SU-DHL-6 (cell line): ENCODE measurements at regions not wholly inside any gene's neighbourhood (a gene's known extent, or its start where the extent isn't known, plus 50 kb on each side); places are given as distances from the start of the nearest gene placed in this dataset.

Experiments
- H2AFZ ChIP-seq: fragments of 200-600 bp; sonication (generic); 2 replicates; pipeline ENCODE4 v1.6.1; 2014; ENCODE audit warnings: low read depth, mild to moderate bottlenecking, moderate library complexity, mixed read lengths, antibody characterized with exemption, low read length; ENCODE audit not compliant: severe bottlenecking
- H3F3A ChIP-seq: fragments of 200-600 bp; shearing (Covaris generic); 2 replicates; pipeline ENCODE4 v1.6.0; 2016; ENCODE audit warnings: antibody characterized with exemption, mild to moderate bottlenecking; ENCODE audit not compliant: insufficient read depth
- H3K27ac ChIP-seq: fragments of 200-600 bp; sonication (generic); 2 replicates; pipeline ENCODE4 v1.5.1; 2016; ENCODE audit warnings: low read depth, mild to moderate bottlenecking, low read length, moderate library complexity, mixed read lengths
- H3K27me3 ChIP-seq: fragments of 200-600 bp; sonication (generic), shearing (Covaris generic); 2 replicates; pipeline ENCODE4 v1.6.0; 2014; ENCODE audit warnings: mild to moderate bottlenecking, low read length
- H3K36me3 ChIP-seq: fragments of 200-600 bp; sonication (generic); 2 replicates; pipeline ENCODE4 v1.6.1; 2014; ENCODE audit warnings: mild to moderate bottlenecking, low read length, mixed read lengths
- H3K4me2 ChIP-seq: fragments of 300-600, 200-600 bp; shearing (Covaris generic), sonication (generic); 2 replicates; pipeline ENCODE4 v1.6.0; 2014; ENCODE audit warnings: low read length, low read depth, mild to moderate bottlenecking; ENCODE audit not compliant: poor library complexity, severe bottlenecking
- H3K4me3 ChIP-seq: fragments of 200-600 bp; sonication (generic); 2 replicates; pipeline ENCODE4 v1.5.1; 2014; ENCODE audit warnings: antibody characterized with exemption, low read length, mild to moderate bottlenecking, mixed read lengths; ENCODE audit not compliant: insufficient read depth, poor library complexity, severe bottlenecking
- H3K79me2 ChIP-seq: fragments of 200-600 bp; sonication (generic); 2 replicates; pipeline ENCODE4 v1.6.1; 2014; ENCODE audit warnings: mild to moderate bottlenecking, low read length, moderate library complexity; ENCODE audit not compliant: insufficient read depth
- H3K9ac ChIP-seq: fragments of 200-600 bp; sonication (generic); 2 replicates; pipeline ENCODE4 v1.7.0; 2014; ENCODE audit warnings: mild to moderate bottlenecking, low read length
- H3K9me2 ChIP-seq: fragments of 200-600 bp; sonication (generic); replicated peaks from 2 replicates; pipeline ENCODE4 v1.6.1; 2014; ENCODE audit warnings: low read length; ENCODE audit not compliant: insufficient read depth
- H3K9me3 ChIP-seq: fragments of 200-600 bp; sonication (generic); 2 replicates; pipeline ENCODE4 v1.6.1; 2014; ENCODE audit warnings: low read length, mixed read lengths; ENCODE audit not compliant: insufficient read depth
- H4K20me1 ChIP-seq: fragments of 200-600 bp; sonication (generic); 2 replicates; pipeline ENCODE4 v1.6.1; 2014; ENCODE audit warnings: low read depth, mild to moderate bottlenecking, antibody characterized with exemption, low read length, moderate library complexity, mixed read lengths
- EZH2phosphoT487 ChIP-seq: fragments of 200-600 bp; sonication (generic), shearing (Covaris generic); conservative IDR thresholded peaks from 2 replicates; pipeline ENCODE4 v1.6.1; 2018; ENCODE audit warnings: mild to moderate bottlenecking, antibody characterized with exemption, low read length, moderate library complexity, mixed read lengths
- TF ChIP-seq, protein P1 (sequence below): fragments of 200-600 bp; sonication (generic); IDR thresholded peaks from one replicate; pipeline ENCODE4 v1.5.1; 2017; ENCODE audit warnings: antibody characterized with exemption, mild to moderate bottlenecking, low read length, moderate library complexity; ENCODE audit not compliant: insufficient read depth, poor library complexity, severe bottlenecking

GRCh38 chr16:11492808-11493530, 93.8 kb downstream of the LITAF start:
- no peaks in the 10 kb centered on the region for H3K79me2 ChIP-seq
- TF ChIP-seq, protein P1, sequence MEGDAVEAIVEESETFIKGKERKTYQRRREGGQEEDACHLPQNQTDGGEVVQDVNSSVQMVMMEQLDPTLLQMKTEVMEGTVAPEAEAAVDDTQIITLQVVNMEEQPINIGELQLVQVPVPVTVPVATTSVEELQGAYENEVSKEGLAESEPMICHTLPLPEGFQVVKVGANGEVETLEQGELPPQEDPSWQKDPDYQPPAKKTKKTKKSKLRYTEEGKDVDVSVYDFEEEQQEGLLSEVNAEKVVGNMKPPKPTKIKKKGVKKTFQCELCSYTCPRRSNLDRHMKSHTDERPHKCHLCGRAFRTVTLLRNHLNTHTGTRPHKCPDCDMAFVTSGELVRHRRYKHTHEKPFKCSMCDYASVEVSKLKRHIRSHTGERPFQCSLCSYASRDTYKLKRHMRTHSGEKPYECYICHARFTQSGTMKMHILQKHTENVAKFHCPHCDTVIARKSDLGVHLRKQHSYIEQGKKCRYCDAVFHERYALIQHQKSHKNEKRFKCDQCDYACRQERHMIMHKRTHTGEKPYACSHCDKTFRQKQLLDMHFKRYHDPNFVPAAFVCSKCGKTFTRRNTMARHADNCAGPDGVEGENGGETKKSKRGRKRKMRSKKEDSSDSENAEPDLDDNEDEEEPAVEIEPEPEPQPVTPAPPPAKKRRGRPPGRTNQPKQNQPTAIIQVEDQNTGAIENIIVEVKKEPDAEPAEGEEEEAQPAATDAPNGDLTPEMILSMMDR, result no peak
- H3K9me3 ChIP-seq, result no peaks in the 10 kb centered on the region
- no peak overlapping the region for H3K4me3 ChIP-seq
- H3K27ac ChIP-seq, result no peak overlapping the region
- peaks cover 6% of the 10 kb centered on the region; the same call in 1 of the 2 replicates for H3F3A ChIP-seq
- H3K9ac ChIP-seq, result no peak overlapping the region
- H3K4me2 ChIP-seq, result no peak overlapping the region
- H3K27me3 ChIP-seq, result no peaks in the 10 kb centered on the region
- no peaks in the 10 kb centered on the region for H3K9me2 ChIP-seq
- no peaks in the 10 kb centered on the region for H3K36me3 ChIP-seq
- no peaks in the 10 kb centered on the region for H4K20me1 ChIP-seq
- no peak overlapping the region for H2AFZ ChIP-seq

DNA sequence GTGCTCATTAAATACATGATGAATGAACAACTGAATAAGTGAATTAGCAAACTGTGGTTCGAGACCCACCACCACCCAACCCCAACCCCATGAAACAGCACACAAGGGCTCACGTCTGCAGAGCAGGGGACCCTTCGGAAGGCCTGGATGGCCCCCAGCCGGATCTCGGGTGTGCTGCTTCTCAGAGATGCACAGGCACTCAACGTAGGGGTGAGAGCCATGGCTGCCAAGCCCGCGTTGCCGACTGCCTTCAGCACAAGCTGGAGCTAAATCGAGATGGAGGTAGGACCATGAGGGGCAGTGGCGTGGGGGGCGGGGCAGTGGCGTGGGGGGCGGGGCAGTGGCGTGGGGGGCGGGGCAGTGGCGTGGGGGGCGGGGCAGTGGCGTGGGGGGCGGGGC, 93.2 kb downstream of the LITAF start:
- H3K36me3 ChIP-seq, result no peaks in the 10 kb centered on the region
- H3K27ac ChIP-seq, result no peak overlapping the region
- no peak overlapping the region for H3K4me3 ChIP-seq

GRCh38 chr16:11494029-11494428, 92.7 kb downstream of the LITAF start:
- no peaks in the 10 kb centered on the region for H3K36me3 ChIP-seq
- TF ChIP-seq, protein P1, result no peak
- TF ChIP-seq EZH2phosphoT487, result no peak
- no peak overlapping the region for H3K4me3 ChIP-seq
- no peak overlapping the region for H3K4me2 ChIP-seq
- H3K27me3 ChIP-seq, result no peaks in the 10 kb centered on the region
- no peak overlapping the region for H3K9ac ChIP-seq
- H2AFZ ChIP-seq, result no peak overlapping the region
- no peaks in the 10 kb centered on the region for H4K20me1 ChIP-seq
- H3K79me2 ChIP-seq, result no peaks in the 10 kb centered on the region
- H3K9me3 ChIP-seq, result no peaks in the 10 kb centered on the region
- H3K27ac ChIP-seq, result no peak overlapping the region
- H3K9me2 ChIP-seq, result no peaks in the 10 kb centered on the region
- H3F3A ChIP-seq, result peaks cover 7% of the 10 kb centered on the region; the same call in 1 of the 2 replicates

More for the DNA sequence above, 93.2 kb downstream of the LITAF start:
- H3K4me2 ChIP-seq, result no peak overlapping the region
- H3K9me2 ChIP-seq, result no peaks in the 10 kb centered on the region
- no peak overlapping the region for H2AFZ ChIP-seq
- no peak overlapping the region for H3K9ac ChIP-seq
- no peaks in the 10 kb centered on the region for H3K79me2 ChIP-seq
- no peaks in the 10 kb centered on the region for H3K27me3 ChIP-seq
- TF ChIP-seq, protein P1, result no peak
- no peak for TF ChIP-seq EZH2phosphoT487
- peaks cover 7% of the 10 kb centered on the region; the same call in 1 of the 2 replicates for H3F3A ChIP-seq
- H4K20me1 ChIP-seq, result no peaks in the 10 kb centered on the region
- H3K9me3 ChIP-seq, result no peaks in the 10 kb centered on the region
